Esophagus muscularis mucosa (tissue), 4 donors: ENCODE measurements at regions not wholly inside any gene's neighbourhood (a gene's known extent, or its start where the extent isn't known, plus 50 kb on each side); places are given as distances from the start of the nearest gene placed in this dataset.

ENCODE experiments used
- EP300 ChIP-seq: sonication (generic); formaldehyde crosslinking; IDR thresholded peaks from one replicate; pipeline ENCODE4 v1.6.1; 2017; ENCODE audit warnings: antibody characterized with exemption
- POLR2A ChIP-seq: fragments of 450-650 bp; IDR thresholded peaks from one replicate; pipeline ENCODE4 v1.6.1; 2017; ENCODE audit warnings: antibody characterized with exemption, moderate library complexity, mild to moderate bottlenecking, low read depth
- POLR2AphosphoS5 ChIP-seq, 2 donors: sonication (generic); formaldehyde crosslinking; IDR thresholded peaks; one replicate each; pipeline ENCODE4 v1.6.1; 2017; ENCODE audit warnings: antibody characterized with exemption in 2 of 2
- TF ChIP-seq, protein P1 (sequence below), 3 experiments: fragments of 200-600 bp in 2 of 3; fragments of 450-650 bp in 1 of 3; sonication (generic) in 2 of 3; IDR thresholded peaks; one replicate each; pipeline ENCODE4 v1.5.1; 2017 to 2019; ENCODE audit warnings: antibody characterized with exemption in 3 of 3, mild to moderate bottlenecking in 2 of 3, moderate library complexity in 1 of 3

DNA sequence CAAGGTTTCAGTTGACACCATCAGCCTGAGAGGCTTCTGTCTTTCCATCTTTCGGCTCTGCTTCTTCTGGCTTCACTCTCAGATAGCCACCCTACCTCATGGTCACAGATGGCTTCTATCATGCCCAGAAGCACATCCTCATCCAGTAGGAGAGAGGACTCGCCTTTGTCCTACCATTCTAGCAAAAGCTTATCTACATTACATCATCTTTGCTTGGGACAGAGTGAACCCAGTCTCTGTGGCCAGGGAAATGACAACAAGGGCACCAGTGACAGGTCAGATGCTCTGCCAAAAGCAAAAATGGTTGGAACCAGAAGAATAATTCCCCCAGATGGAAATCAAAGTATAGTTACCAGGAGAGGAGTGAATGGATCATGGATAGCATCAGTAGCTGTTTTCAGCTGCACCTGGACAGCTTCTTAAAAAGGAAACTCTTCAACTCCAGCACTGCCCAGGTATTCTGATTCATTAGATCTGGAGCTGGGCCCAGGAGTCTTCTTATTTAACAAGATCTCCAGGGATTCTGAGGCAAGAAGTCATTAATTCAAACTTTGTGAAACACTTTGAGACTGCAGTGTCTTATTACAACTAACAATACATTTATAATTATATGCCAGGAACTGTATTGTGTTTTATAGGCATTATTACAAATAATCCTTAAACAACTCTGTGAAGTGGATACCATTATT, 257.7 kb upstream of the UBE2E3 start:
- TF ChIP-seq, protein P1, sequence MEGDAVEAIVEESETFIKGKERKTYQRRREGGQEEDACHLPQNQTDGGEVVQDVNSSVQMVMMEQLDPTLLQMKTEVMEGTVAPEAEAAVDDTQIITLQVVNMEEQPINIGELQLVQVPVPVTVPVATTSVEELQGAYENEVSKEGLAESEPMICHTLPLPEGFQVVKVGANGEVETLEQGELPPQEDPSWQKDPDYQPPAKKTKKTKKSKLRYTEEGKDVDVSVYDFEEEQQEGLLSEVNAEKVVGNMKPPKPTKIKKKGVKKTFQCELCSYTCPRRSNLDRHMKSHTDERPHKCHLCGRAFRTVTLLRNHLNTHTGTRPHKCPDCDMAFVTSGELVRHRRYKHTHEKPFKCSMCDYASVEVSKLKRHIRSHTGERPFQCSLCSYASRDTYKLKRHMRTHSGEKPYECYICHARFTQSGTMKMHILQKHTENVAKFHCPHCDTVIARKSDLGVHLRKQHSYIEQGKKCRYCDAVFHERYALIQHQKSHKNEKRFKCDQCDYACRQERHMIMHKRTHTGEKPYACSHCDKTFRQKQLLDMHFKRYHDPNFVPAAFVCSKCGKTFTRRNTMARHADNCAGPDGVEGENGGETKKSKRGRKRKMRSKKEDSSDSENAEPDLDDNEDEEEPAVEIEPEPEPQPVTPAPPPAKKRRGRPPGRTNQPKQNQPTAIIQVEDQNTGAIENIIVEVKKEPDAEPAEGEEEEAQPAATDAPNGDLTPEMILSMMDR (IDR thresholded peaks at IDR 0.05) = no peak
- TF ChIP-seq EP300 = no peak
- no peak for TF ChIP-seq POLR2A
- no peak for TF ChIP-seq POLR2AphosphoS5 (IDR thresholded peaks at IDR 0.05)
